GM12878 (cell line): ENCODE measurements at regions not wholly inside any gene's neighbourhood (a gene's known extent, or its start where the extent isn't known, plus 50 kb on each side); places are given as distances from the start of the nearest gene placed in this dataset.

Experiments
- BACH1 ChIP-seq: fragments of 450-650 bp; IDR thresholded peaks from 2 replicates; pipeline ENCODE4 v1.6.1; 2017; ENCODE audit warnings: mild to moderate bottlenecking, borderline replicate concordance
- BHLHE40 ChIP-seq, 2 experiments: fragments of 450-650 bp in 1 of 2; IDR thresholded peaks; 2 replicates each; pipeline ENCODE4 v1.6.1; 2011 to 2017; ENCODE audit warnings: low read depth in 2 of 2, borderline replicate concordance in 1 of 2, improper control_type of control experiment in 1 of 2, low read length in 1 of 2, mild to moderate bottlenecking in 1 of 2
- CHD2 ChIP-seq: IDR thresholded peaks from 2 replicates; pipeline ENCODE4 v1.6.1; 2011; ENCODE audit warnings: low read depth, low read length, improper control_type of control experiment, borderline replicate concordance
- CHD4 ChIP-seq: fragments of 200-600 bp; sonication (generic); IDR thresholded peaks from 2 replicates; pipeline ENCODE4 v1.6.1; 2016; ENCODE audit warnings: mild to moderate bottlenecking
- ELK1 ChIP-seq: IDR thresholded peaks from 2 replicates; pipeline ENCODE4 v1.6.1; 2012; ENCODE audit warnings: low read depth, low read length, improper control_type of control experiment
- EP300 ChIP-seq, 2 experiments: fragments of 150-350 bp in 1 of 2; IDR thresholded peaks; 2 replicates each; pipeline ENCODE4 v1.6.1; 2011 to 2012; ENCODE audit warnings: low read depth in 2 of 2, low read length in 2 of 2, borderline replicate concordance in 1 of 2, improper control_type of control experiment in 1 of 2, inconsistent platforms in 1 of 2; ENCODE audit not compliant: control insufficient read depth in 1 of 2
- ETV6 ChIP-seq, 2 experiments: fragments of 450-650 bp in 1 of 2; IDR thresholded peaks in 1 of 2; conservative IDR thresholded peaks in 1 of 2; 2 replicates each; pipeline ENCODE4 v1.6.1; 2014; ENCODE audit warnings: antibody characterized with exemption in 1 of 2, borderline replicate concordance in 1 of 2, low read depth in 1 of 2, mild to moderate bottlenecking in 1 of 2, moderate library complexity in 1 of 2
- FOS ChIP-seq: IDR thresholded peaks from 3 replicates; pipeline ENCODE4 v1.6.1; 2011; ENCODE audit warnings: borderline replicate concordance; ENCODE audit not compliant: insufficient read length; ENCODE audit errors: extremely low read depth
- IRF4 ChIP-seq: IDR thresholded peaks from 2 replicates; pipeline ENCODE4 v1.6.1; 2011; ENCODE audit warnings: low read depth, low read length
- JUND ChIP-seq: IDR thresholded peaks from 2 replicates; pipeline ENCODE4 v1.6.1; 2012; ENCODE audit warnings: low read depth, mild to moderate bottlenecking, low read length, improper control_type of control experiment, moderate library complexity
- PAX8 ChIP-seq: fragments of 450-650 bp; IDR thresholded peaks from 2 replicates; pipeline ENCODE4 v1.6.1; 2017; ENCODE audit warnings: mild to moderate bottlenecking, moderate library complexity
- RELA ChIP-seq: fragments of 450-650 bp; IDR thresholded peaks from 2 replicates; pipeline ENCODE4 v1.8.0; 2014; ENCODE audit warnings: borderline replicate concordance; ENCODE audit not compliant: partially characterized antibody
- RUNX3 ChIP-seq: IDR thresholded peaks from 2 replicates; pipeline ENCODE4 v1.6.1; 2012; ENCODE audit warnings: low read length, inconsistent platforms
- SMARCA5 ChIP-seq: fragments of 450-650 bp; IDR thresholded peaks from 2 replicates; pipeline ENCODE4 v1.6.1; 2017; ENCODE audit warnings: mild to moderate bottlenecking
- ZBED1 ChIP-seq: IDR thresholded peaks from 2 replicates; pipeline ENCODE4 v1.6.1; 2016; ENCODE audit warnings: borderline replicate concordance
- ZSCAN29 ChIP-seq: fragments of 450-650 bp; IDR thresholded peaks from 2 replicates; pipeline ENCODE4 v1.6.1; 2017; ENCODE audit warnings: mild to moderate bottlenecking, moderate library complexity

DNA sequence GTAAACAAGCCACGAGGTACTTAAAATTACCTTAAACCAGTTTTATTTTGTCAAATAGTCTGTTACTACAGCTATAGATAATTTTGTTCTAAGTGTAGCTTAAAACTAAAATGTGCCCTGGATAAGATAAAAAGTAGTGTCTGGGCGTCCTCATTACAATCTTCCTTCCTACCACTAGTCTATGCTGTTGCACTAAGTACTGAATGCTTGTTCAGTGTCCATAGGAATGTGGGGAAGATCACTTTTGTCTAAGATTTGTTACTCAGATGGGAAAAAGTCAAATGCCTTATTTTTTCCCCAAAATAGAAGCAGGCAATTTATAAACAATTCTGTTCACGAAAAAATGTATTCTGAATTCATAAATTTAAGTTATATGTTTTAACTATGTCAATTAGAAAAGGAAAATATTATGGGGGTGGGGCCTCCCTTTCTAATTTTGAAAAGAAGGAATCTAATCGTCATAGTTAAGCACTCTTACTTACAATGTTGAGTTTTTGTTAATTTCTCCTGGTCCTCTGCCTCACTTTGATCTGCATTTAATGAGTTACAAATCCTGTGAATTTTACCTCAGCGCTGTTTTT is 140.4 kb upstream of the VRK2 start (continued):
- TF ChIP-seq BACH1: no peak
- no peak for TF ChIP-seq JUND
- peak; percentile 10; the same call in 1 of the 2 replicates for TF ChIP-seq RUNX3
- TF ChIP-seq ELK1: no peak
- TF ChIP-seq CHD4: no peak
- TF ChIP-seq ZSCAN29: no peak
- TF ChIP-seq PAX8: no peak
- no peak for TF ChIP-seq CHD2
- TF ChIP-seq BHLHE40 (IDR thresholded peaks at IDR 0.05; ENCODE audit: borderline replicate concordance in 1 of 2, low read depth in 2 of 2, low read length in 1 of 2): 0 out of 4 replicates have a peak, but pooled peaks of 1 of the 2 experiments have one; percentile 29
- TF ChIP-seq ZBED1: no peak
- TF ChIP-seq RELA: no peak
- TF ChIP-seq FOS: no peak
- TF ChIP-seq IRF4: no peak
- TF ChIP-seq EP300 (IDR thresholded peaks at IDR 0.05; ENCODE audit: borderline replicate concordance in 1 of 2, control insufficient read depth in 1 of 2, low read depth in 2 of 2, low read length in 2 of 2): no peak
- TF ChIP-seq ETV6 (conservative IDR thresholded peaks at IDR 0.05 in 1 of 2, IDR thresholded peaks at IDR 0.05 in 1 of 2; ENCODE audit: borderline replicate concordance in 1 of 2, low read depth in 1 of 2): no peak
- TF ChIP-seq SMARCA5: peak; percentile 75; the same call in 1 of the 2 replicates
